ENCODE measurements at regions not wholly inside any gene's neighbourhood (a gene's known extent, or its start where the extent isn't known, plus 50 kb on each side); places are given as distances from the start of the nearest gene placed in this dataset.

- TF ChIP-seq CTCF (IDR thresholded peaks at IDR 0.05; ENCODE audit: low read depth, low read length, poor library complexity, severe bottlenecking) (no peak), EZH2phosphoT487 (IDR thresholded peaks at IDR 0.05; ENCODE audit: borderline replicate concordance, low read length) (no peak)
These were observed 231.9 kb upstream of the HAND2 start for GRCh38 chr4:173761938-173762337.
